Neural cell (in vitro differentiated cells): ENCODE measurements at regions not wholly inside any gene's neighbourhood (a gene's known extent, or its start where the extent isn't known, plus 50 kb on each side); places are given as distances from the start of the nearest gene placed in this dataset.

ENCODE experiments used
- H2AFZ ChIP-seq: fragments of 200-600, 300-800 bp; sonication (generic), shearing (Covaris generic); 2 replicates; pipeline ENCODE4 v1.6.0; 2014; ENCODE audit warnings: low read depth, mild to moderate bottlenecking, antibody characterized with exemption, low read length, moderate library complexity
- H3F3A ChIP-seq: fragments of 200-600 bp; shearing (Covaris generic); 2 replicates; pipeline ENCODE4 v1.6.1; 2016; ENCODE audit warnings: mild to moderate bottlenecking, moderate library complexity, mixed read lengths, antibody characterized with exemption, low read length; ENCODE audit not compliant: insufficient read depth, poor library complexity, severe bottlenecking
- H3K27ac ChIP-seq: fragments of 200-600, 300-800 bp; sonication (generic), shearing (Covaris generic); 2 replicates; pipeline ENCODE4 v1.5.1; 2014; ENCODE audit warnings: mild to moderate bottlenecking, low read length, moderate library complexity
- H3K27me3 ChIP-seq: fragments of 300-800, 200-600 bp; sonication (generic), shearing (Covaris generic); 2 replicates; pipeline ENCODE4 v1.6.0; 2014; ENCODE audit warnings: mild to moderate bottlenecking, low read depth, low read length, moderate library complexity; ENCODE audit not compliant: insufficient read depth
- H3K36me3 ChIP-seq: fragments of 300-800, 200-600 bp; sonication (generic), shearing (Covaris generic); 2 replicates; pipeline ENCODE4 v1.5.1; 2014; ENCODE audit warnings: mild to moderate bottlenecking, antibody characterized with exemption, low read length, moderate library complexity; ENCODE audit not compliant: insufficient read depth
- H3K4me2 ChIP-seq: fragments of 300-800, 200-600 bp; sonication (generic), shearing (Covaris generic); 2 replicates; pipeline ENCODE4 v1.6.0; 2014; ENCODE audit warnings: mild to moderate bottlenecking, low read length
- H3K4me3 ChIP-seq: fragments of 300-800, 200-600 bp; sonication (generic), shearing (Covaris generic); 2 replicates; pipeline ENCODE4 v1.5.1; 2014; ENCODE audit warnings: mild to moderate bottlenecking, low read length, moderate library complexity
- H3K79me2 ChIP-seq: fragments of 200-600 bp; shearing (Covaris generic); replicated peaks from 2 replicates; pipeline ENCODE4 v1.6.0; 2014; ENCODE audit warnings: mild to moderate bottlenecking, low read length, moderate library complexity; ENCODE audit not compliant: insufficient read depth
- H3K9ac ChIP-seq: fragments of 300-800, 200-600 bp; sonication (generic), shearing (Covaris generic); 2 replicates; pipeline ENCODE4 v1.6.1; 2016; ENCODE audit warnings: mild to moderate bottlenecking, low read length, mixed read lengths
- H3K9me2 ChIP-seq: fragments of 200-600 bp; shearing (Covaris generic); 2 replicates; pipeline ENCODE4 v1.6.1; 2016; ENCODE audit warnings: mild to moderate bottlenecking, low read length, mixed read lengths; ENCODE audit not compliant: insufficient read depth
- H3K9me3 ChIP-seq: fragments of 200-600, 300-800 bp; sonication (generic), shearing (Covaris generic); 2 replicates; pipeline ENCODE4 v1.6.1; 2016; ENCODE audit warnings: mild to moderate bottlenecking, mixed run types, low read length, moderate library complexity, mixed read lengths
- H4K20me1 ChIP-seq: fragments of 200-600 bp; shearing (Covaris generic); 2 replicates; pipeline ENCODE4 v1.6.1; 2016; ENCODE audit warnings: mild to moderate bottlenecking, mixed run types; ENCODE audit not compliant: insufficient read depth
- EP300 ChIP-seq: fragments of 450-650 bp; conservative IDR thresholded peaks from 2 replicates; pipeline ENCODE4 v1.6.1; 2014; ENCODE audit warnings: antibody characterized with exemption, mild to moderate bottlenecking, moderate library complexity; ENCODE audit not compliant: poor library complexity, severe bottlenecking
- EZH2 ChIP-seq: fragments of 200-600, 300-800 bp; shearing (Covaris generic), sonication (generic); IDR thresholded peaks from 2 replicates; pipeline ENCODE4 v1.6.1; 2014; ENCODE audit warnings: antibody characterized with exemption, low read length, borderline replicate concordance, mild to moderate bottlenecking; ENCODE audit not compliant: insufficient read depth, poor library complexity, severe bottlenecking
- MXI1 ChIP-seq: fragments of 450-650 bp; conservative IDR thresholded peaks from 2 replicates; pipeline ENCODE4 v1.6.1; 2014; ENCODE audit warnings: antibody characterized with exemption, mild to moderate bottlenecking; ENCODE audit not compliant: poor library complexity, severe bottlenecking
- POLR2AphosphoS5 ChIP-seq: IDR thresholded peaks from 2 replicates; pipeline ENCODE4 v1.6.1; 2012
- RAD21 ChIP-seq: fragments of 450-650 bp; conservative IDR thresholded peaks from 2 replicates; pipeline ENCODE4 v1.6.1; 2014; ENCODE audit warnings: antibody characterized with exemption, mild to moderate bottlenecking, moderate library complexity
- SMC3 ChIP-seq: fragments of 450-650 bp; conservative IDR thresholded peaks from 2 replicates; pipeline ENCODE4 v1.6.1; 2014; ENCODE audit warnings: antibody characterized with exemption, mild to moderate bottlenecking, moderate library complexity; ENCODE audit not compliant: poor library complexity
- TAF1 ChIP-seq: IDR thresholded peaks from 2 replicates; pipeline ENCODE4 v1.6.1; 2012; ENCODE audit warnings: low read depth
- TF ChIP-seq, protein P1 (sequence below): IDR thresholded peaks from 2 replicates; pipeline ENCODE4 v1.6.1; 2012; ENCODE audit warnings: borderline replicate concordance
- TF ChIP-seq, protein P2 (sequence below): fragments of 450-650 bp; IDR thresholded peaks from 2 replicates; pipeline ENCODE4 v1.5.1; 2014; ENCODE audit warnings: antibody characterized with exemption, mild to moderate bottlenecking, moderate library complexity; ENCODE audit not compliant: poor library complexity, severe bottlenecking

DNA sequence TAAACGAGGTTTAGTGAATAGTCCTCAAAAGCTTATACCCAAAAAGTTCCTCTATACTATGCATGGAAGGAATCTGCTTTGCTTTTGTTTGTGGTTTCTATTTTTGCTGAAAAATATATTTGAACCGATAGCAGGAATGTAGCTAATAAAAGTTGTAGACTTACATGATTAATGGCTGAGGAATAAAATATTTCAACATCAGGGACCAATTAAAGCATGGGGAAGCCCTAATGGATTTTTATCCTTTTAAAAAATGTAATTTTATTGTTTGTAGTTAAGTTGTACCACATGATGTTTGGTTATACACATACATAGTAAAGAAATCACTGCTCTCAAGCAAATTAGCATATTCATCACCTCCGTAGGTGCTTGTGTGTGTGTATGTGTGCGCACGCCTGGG, 295.3 kb upstream of the CNTN5 start:
- no peaks in the 10 kb centered on the region for H3K9me2 ChIP-seq
- no peak overlapping the region for H3K4me3 ChIP-seq
- H3K4me2 ChIP-seq: no peak overlapping the region

DNA sequence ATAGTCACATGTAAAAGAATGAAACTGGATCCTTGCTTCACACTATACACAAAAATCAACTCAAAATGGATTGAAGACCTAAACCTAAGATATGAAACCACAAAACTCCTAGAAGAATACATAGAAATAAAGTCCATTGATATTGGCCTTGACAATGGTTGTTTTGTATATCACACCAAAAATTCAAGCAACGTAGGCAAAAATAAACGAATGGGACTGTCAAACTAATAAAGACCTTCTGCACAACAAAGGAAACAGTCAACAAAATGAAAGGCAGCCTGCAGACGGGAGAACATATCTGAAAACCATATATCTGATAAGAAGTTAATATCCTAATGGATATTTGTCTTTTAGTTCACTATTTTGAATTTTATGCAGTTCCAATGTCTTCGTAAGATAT, 292.3 kb upstream of the CNTN5 start:
- Histone ChIP-seq H3K27ac (no peak overlapping the region), H2AFZ (no peak overlapping the region), H3K4me3 (no peak overlapping the region), H4K20me1 (no peaks in the 10 kb centered on the region), H3K9me3 (peaks cover 5% of the 10 kb centered on the region), H3F3A (no peaks in the 10 kb centered on the region), H3K36me3 (no peaks in the 10 kb centered on the region), H3K27me3 (no peaks in the 10 kb centered on the region), H3K79me2 (no peaks in the 10 kb centered on the region), H3K4me2 (no peak overlapping the region), H3K9me2 (no peaks in the 10 kb centered on the region), H3K9ac (no peak overlapping the region)
- TF ChIP-seq TAF1: no peak
- TF ChIP-seq RAD21: no peak
- no peak for TF ChIP-seq SMC3
- TF ChIP-seq, protein P1, sequence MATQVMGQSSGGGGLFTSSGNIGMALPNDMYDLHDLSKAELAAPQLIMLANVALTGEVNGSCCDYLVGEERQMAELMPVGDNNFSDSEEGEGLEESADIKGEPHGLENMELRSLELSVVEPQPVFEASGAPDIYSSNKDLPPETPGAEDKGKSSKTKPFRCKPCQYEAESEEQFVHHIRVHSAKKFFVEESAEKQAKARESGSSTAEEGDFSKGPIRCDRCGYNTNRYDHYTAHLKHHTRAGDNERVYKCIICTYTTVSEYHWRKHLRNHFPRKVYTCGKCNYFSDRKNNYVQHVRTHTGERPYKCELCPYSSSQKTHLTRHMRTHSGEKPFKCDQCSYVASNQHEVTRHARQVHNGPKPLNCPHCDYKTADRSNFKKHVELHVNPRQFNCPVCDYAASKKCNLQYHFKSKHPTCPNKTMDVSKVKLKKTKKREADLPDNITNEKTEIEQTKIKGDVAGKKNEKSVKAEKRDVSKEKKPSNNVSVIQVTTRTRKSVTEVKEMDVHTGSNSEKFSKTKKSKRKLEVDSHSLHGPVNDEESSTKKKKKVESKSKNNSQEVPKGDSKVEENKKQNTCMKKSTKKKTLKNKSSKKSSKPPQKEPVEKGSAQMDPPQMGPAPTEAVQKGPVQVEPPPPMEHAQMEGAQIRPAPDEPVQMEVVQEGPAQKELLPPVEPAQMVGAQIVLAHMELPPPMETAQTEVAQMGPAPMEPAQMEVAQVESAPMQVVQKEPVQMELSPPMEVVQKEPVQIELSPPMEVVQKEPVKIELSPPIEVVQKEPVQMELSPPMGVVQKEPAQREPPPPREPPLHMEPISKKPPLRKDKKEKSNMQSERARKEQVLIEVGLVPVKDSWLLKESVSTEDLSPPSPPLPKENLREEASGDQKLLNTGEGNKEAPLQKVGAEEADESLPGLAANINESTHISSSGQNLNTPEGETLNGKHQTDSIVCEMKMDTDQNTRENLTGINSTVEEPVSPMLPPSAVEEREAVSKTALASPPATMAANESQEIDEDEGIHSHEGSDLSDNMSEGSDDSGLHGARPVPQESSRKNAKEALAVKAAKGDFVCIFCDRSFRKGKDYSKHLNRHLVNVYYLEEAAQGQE: no peak
- TF ChIP-seq EZH2: no peak
- TF ChIP-seq POLR2AphosphoS5: no peak
- TF ChIP-seq MXI1: no peak
- TF ChIP-seq, protein P2, sequence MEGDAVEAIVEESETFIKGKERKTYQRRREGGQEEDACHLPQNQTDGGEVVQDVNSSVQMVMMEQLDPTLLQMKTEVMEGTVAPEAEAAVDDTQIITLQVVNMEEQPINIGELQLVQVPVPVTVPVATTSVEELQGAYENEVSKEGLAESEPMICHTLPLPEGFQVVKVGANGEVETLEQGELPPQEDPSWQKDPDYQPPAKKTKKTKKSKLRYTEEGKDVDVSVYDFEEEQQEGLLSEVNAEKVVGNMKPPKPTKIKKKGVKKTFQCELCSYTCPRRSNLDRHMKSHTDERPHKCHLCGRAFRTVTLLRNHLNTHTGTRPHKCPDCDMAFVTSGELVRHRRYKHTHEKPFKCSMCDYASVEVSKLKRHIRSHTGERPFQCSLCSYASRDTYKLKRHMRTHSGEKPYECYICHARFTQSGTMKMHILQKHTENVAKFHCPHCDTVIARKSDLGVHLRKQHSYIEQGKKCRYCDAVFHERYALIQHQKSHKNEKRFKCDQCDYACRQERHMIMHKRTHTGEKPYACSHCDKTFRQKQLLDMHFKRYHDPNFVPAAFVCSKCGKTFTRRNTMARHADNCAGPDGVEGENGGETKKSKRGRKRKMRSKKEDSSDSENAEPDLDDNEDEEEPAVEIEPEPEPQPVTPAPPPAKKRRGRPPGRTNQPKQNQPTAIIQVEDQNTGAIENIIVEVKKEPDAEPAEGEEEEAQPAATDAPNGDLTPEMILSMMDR: no peak
- no peak for TF ChIP-seq EP300

More for the DNA sequence above, 295.3 kb upstream of the CNTN5 start:
- Histone ChIP-seq H3K27ac (no peak overlapping the region), H3K9me3 (peaks cover 5% of the 10 kb centered on the region), H3K79me2 (no peaks in the 10 kb centered on the region), H3K9ac (no peak overlapping the region), H3K36me3 (no peaks in the 10 kb centered on the region), H3F3A (no peaks in the 10 kb centered on the region), H4K20me1 (no peaks in the 10 kb centered on the region), H3K27me3 (no peaks in the 10 kb centered on the region), H2AFZ (no peak overlapping the region)
- no peak for TF ChIP-seq RAD21
- TF ChIP-seq, protein P2: no peak
- no peak for TF ChIP-seq MXI1
- no peak for TF ChIP-seq EP300
